ENCODE measurements at regions not wholly inside any gene's neighbourhood (a gene's known extent, or its start where the extent isn't known, plus 50 kb on each side); places are given as distances from the start of the nearest gene placed in this dataset.

DNA sequence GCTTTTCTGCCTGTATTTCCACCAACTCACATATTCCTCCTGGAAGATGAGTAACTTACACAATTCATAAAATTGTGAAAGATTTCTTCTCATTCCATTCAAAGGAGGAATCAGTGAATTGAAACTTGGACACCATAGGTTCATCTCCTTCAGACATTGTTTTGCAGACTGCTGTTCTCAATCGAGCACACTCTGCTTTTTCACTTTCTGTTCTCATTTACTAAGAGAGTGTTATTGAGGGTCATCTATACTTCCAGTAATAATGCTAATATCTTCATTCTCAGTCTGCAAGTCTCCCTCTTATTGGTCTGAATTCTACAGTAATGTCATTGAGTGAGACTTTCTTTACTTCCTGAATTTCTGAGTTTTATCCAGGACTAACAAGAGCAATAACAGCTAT is 67.5 kb upstream of the FUT9 start:
- TF ChIP-seq, protein P1, sequence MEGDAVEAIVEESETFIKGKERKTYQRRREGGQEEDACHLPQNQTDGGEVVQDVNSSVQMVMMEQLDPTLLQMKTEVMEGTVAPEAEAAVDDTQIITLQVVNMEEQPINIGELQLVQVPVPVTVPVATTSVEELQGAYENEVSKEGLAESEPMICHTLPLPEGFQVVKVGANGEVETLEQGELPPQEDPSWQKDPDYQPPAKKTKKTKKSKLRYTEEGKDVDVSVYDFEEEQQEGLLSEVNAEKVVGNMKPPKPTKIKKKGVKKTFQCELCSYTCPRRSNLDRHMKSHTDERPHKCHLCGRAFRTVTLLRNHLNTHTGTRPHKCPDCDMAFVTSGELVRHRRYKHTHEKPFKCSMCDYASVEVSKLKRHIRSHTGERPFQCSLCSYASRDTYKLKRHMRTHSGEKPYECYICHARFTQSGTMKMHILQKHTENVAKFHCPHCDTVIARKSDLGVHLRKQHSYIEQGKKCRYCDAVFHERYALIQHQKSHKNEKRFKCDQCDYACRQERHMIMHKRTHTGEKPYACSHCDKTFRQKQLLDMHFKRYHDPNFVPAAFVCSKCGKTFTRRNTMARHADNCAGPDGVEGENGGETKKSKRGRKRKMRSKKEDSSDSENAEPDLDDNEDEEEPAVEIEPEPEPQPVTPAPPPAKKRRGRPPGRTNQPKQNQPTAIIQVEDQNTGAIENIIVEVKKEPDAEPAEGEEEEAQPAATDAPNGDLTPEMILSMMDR (IDR thresholded peaks at IDR 0.05; ENCODE audit: low read depth, low read length), result no peak
- TF ChIP-seq EZH2phosphoT487 (IDR thresholded peaks at IDR 0.05; ENCODE audit: low read depth), result no peak

Measured in OCI-LY3 (cell line).